Prostate gland (tissue), 2 donors: ENCODE measurements at regions not wholly inside any gene's neighbourhood (a gene's known extent, or its start where the extent isn't known, plus 50 kb on each side); places are given as distances from the start of the nearest gene placed in this dataset.

Experiments
- CTCF ChIP-seq, 4 experiments: fragments of 200-600 bp in 2 of 4; fragments of 450-650 bp in 2 of 4; sonication (generic) in 2 of 4; IDR thresholded peaks; 1 replicate in 3 of 4; 2 replicates in 1 of 4; pipeline ENCODE4 v1.5.1; 2016 to 2019; ENCODE audit warnings: antibody characterized with exemption in 4 of 4, mild to moderate bottlenecking in 2 of 4, moderate library complexity in 2 of 4
- POLR2AphosphoS5 ChIP-seq: sonication (generic); formaldehyde crosslinking; IDR thresholded peaks from one replicate; pipeline ENCODE4 v1.6.1; 2017; ENCODE audit warnings: antibody characterized with exemption

- no peak for TF ChIP-seq CTCF (IDR thresholded peaks at IDR 0.05)
- TF ChIP-seq POLR2AphosphoS5, result no peak
Observed at GRCh38 chr2:81260320-81260719, 955.8 kb upstream of the LRRTM1 start.
